ENCODE measurements at regions not wholly inside any gene's neighbourhood (a gene's known extent, or its start where the extent isn't known, plus 50 kb on each side); places are given as distances from the start of the nearest gene placed in this dataset.

DNA sequence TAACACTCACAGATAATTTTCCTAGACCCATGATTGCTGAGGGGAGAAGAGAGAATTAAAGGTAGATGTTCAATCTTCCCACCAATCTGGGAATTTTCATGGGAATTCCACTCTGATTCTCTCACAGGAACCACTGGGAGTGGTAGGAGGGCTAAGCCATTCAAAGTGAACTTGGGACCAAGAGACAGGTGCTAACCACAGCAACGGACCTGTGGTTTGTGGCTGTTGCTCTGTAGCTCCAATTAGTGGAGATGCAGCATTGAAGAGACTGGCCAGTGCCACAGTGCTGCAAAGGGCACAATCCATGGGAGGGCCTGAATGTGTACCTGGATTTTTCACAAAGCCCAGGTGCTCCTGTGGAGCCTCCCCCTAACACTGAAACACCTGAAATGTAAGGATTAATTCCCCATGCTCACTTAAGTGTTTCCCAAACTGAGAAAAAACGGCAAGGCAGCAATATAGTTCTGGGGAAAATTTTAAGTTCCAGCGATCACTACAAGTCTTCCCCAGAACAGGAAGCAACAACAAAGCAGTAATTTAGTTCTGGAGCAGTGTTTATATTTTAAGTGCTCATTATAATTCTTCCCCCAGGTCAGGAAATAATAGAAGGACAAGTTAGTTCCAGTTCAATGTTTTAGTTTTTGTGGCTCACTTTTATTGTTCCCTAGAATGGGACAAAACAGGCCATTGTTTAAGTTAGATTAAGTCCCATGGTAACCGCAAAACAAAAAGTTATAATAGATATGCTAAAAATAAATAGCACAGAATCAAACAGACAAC lies 1045.8 kb downstream of the CNTNAP5 start:
- no peak for DNase-seq (ENCODE audit: low spot score)

DNA sequence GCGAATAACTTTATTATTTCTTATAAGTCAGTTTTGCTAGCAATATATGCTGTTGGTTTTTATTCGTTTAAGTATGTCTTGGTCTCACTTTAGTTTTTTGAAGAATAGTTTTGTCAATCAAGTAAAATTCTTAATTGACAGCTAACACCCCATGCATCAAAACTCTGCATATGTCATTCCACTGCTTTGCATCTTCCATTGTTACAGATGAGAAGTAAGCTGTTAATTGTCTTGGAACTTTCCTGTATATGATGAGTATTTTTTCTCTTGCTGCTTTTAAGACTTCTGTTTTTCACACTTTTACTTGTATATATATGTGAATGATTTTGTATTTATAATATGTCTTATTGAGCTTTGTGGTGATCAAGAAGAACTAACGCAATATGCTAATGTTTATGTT lies 1048.4 kb downstream of the CNTNAP5 start:
- DNase-seq (ENCODE audit: low spot score) = no peak

DNA sequence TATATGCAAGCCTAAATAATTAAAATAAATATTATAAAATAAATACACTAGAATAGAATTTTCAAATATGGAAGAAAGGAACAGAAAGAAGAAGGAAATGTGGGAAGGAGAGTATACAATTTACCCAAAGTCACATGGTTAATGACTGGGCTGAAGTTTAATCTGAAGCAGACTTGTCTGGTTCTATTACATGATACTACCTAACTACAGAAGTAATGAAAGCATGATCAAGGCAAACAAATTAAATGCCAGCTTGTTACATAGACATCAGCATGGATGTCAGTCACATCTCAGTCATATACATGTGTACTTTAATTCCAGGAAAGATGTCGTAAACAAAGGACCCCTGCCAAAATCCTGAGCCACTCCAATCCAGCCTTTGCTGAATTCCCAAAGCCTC lies 1060.8 kb downstream of the CNTNAP5 start:
- no peak for DNase-seq (ENCODE audit: low spot score)

DNA sequence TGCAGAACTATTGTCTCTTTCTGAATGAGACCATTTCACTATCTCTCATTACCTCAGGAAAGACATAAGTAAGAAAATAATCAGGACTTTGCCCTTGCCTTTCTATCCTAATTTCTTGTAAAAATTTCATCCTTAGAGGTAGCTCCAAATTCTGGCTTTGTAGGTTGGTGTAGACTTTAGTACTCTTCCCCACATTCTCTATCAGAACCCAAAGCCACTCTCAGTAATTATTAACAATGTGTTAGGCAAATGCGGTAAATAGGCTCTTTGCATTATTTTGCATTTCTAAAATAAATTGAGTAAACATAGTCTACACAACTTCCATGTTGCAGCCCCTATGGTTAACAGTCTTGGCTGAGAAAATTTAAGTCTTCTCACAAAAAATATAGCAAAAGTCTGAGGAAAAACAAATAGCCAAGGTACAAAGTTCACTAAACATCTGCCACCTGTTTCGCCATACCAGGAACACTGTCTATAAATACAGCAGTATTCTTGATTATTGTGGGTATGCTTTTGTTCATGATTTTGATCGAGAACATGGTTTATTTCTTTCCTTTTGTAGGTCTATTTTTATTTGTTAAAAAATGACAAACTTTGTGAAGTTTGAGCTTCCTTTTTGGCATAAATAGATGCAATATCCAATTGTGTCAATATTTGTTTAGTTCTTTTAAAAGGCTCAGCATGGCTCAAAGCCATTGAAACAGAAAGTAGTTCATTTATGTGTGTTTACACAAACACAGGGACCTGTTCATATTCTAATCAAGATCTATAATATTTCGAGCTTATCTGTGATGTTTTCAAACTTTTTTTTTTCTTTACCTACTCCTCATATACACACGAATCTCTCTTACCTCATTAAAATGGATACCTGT lies 1061.5 kb downstream of the CNTNAP5 start:
- DNase-seq (ENCODE audit: low spot score) = no peak

DNA sequence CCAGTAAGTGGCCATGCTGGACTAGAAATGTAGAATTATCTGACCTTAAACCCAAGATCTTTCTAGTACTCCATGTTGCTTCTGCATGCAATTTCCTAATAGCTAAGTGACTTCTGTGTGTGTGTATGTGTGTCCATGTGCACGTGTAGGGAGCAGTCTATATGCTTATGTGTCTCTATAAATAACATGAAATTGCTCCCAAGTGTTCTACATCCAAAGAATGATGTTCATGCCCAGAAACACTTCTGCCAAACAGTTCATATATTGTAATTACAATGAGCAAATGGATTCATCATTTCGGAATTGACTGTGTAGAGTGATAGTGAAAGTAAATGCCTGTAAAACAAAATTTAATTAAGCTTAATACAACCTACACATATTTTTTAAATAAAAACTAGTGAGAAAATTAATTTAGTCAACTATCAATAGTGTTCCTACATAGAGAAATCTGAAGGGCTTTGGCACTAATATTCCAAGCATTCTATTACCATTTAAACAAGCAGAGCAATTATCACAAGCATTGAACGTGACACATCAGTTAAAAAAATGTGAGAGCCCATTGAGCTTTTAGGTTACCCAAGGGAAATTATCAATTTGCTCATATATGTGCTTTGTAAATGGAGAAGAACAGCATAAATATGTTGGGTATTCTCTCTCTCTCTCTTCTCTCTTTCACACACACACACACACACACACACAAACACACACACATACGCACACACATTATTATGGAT lies 1067.4 kb downstream of the CNTNAP5 start:
- no peak for DNase-seq (ENCODE audit: low spot score)

DNA sequence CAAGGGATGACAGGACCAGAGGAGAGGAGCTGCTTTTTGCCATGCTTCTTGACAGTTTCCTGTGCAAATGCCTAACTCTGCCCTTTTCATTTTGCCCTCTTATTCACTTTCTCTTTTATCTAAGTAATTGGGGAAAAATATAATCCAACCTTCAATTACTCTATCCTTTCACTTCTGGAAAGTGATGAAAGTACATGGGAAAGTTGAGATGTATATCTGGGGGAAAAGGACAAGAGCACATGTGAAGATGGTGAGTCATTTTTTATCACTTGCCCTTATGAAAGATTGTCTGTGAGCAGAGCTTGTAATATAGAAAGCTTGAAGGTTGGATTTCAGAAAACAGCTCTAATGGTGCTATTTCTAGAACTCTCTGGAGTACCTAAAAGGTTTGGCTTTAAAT lies 1070.7 kb downstream of the CNTNAP5 start:
- no peak for DNase-seq (ENCODE audit: low spot score)

DNA sequence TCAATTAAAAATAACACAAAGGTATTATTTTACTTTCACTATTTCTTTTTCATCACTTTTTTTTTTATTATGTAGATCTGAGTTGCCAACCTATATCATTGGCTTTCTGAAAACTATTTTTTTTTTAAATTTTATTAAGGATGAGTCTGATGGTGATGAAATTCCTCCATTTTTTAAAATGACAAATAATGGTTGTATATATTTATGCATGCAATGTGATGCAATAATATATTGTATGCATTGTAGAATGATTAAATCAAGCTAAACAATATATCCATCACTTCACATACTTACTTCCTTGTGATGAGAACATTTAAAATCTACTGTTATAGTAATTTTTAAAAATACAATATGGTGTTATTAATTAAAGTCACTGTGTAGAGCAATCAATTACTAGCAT lies 1081.6 kb downstream of the CNTNAP5 start:
- no peak for DNase-seq (ENCODE audit: low spot score)

DNA sequence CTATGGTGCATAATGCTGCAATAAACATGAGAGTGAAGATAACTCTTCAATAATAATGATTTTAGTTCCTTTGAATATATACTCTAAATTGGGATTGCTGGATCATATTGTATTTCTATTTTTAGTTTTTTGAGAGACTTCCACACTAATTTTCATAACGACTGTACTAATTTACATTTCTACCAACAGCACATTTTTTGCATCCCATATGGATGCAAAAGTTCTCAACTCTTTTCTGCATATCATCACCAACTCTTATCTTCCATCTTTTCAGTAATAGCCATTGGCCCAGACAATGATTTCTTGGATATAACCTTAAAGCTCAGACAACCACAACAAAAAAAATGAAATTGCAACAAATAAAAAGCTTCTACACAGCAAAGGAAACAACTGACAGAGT lies 1082.4 kb downstream of the CNTNAP5 start:
- DNase-seq (ENCODE audit: low spot score) = no peak

DNA sequence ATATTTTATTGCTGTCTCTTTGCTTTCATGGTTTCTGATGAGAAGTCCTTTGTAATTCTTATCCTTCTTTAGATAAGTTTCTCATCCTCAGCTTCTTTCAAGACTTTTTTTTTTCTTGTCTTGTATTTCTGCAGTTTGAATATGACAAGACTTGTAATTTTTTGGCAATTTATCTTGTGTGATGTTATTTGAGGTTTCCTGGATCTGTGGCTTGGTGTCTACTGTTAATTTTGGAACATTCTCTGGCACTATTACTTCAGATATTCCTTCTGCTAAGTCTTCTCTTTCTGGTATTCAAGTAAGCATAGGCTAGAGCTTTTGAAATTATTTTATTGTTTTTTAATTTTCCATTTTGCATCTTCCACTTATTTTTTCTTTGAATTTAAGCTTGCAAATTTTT lies 1083.2 kb downstream of the CNTNAP5 start:
- no peak for DNase-seq (ENCODE audit: low spot score)

DNA sequence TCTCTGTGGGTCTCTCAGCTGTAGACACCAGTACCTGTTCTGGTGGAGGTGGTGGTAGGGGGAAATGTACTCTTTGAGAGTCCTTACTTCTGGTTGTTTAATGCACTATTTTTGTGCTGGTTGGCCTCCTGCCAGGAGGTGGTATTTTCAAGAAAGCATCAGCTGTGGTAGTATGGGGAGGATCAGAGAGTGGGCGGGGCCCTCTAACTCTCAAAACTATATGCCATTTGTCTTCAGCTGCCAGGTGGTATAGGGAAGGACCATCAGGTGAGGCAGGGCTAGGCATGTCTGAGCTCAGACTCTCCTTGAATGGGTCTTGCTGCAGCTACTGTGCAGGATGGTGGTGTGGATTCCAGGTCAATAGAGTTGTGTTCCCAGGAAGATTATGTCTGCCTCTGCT lies 1100.8 kb downstream of the CNTNAP5 start:
- DNase-seq (ENCODE audit: low spot score) = no peak

DNA sequence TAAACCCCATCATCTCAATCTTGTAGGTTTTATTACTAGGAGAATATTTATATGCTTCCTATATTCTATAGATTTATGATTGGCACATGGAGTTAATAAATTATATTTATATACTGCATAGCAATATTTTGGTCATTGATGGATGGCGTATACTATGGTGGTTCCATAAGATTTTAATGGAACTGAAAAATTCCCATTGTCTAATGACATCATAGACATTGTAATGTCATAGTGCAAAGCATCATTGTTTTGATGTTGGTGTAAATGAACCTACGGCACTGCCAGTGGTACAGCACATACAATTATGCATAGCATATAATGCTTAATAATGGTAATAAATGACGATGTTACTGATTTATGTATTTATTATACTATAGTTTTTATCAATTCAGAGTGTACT lies 1135.9 kb downstream of the CNTNAP5 start:
- no peak for DNase-seq (ENCODE audit: low spot score)

DNA sequence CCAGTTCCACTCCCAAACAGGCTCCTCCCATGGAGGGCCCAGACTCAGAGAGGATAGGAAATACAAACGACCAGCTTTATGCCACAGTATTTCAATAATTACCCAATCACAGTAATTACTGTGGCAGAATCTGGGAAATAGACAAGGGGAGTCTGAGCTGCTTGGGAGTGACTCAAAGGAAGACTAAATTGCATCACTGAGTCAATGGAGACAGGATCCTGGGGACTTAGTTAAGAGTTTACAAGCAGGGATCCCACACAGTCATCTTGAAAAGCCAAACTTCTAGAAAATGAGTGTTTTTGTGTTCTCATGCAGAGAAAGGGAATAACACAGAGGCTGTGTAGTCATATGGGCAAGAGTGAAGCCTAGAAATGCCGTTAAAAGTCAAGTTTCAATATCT lies 1142.1 kb downstream of the CNTNAP5 start:
- no peak for DNase-seq (ENCODE audit: low spot score)

DNA sequence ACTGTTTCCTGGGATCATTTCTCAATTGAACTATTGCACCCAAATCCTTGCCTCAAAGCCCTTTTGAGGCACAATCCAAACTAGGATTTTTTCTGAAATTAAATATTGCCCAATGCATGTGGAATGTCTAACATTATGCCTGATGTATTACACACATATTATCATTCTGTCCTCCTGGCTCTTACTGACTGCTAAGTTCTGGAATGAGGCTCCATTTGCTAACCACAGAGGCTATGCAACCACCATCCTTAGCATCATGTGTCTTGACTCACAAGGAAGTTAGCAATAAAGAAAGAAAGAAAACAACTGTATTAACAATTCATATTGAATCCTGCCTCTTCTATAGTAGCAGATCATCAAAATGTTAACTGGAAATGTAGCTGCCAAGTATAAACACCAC lies 1142.7 kb downstream of the CNTNAP5 start:
- no peak for DNase-seq (ENCODE audit: low spot score)

DNA sequence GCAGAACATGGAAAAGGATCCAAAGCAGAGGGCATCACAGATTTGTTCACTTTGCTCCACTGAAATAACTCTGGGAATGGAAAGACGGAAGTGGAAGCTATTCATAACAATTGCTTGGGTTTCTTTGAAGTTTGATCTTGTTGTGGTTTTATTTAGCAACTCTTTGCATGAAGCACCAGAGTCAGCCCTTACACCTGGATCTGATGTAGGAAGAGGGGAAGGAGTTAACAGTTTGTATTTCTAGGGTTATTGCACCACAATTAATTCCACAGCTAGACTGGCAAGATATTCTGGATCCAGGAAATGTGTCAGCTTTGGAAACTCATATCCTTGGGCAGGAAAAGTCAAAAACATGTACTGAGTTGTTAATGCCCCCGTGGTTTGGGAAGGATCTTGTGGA lies 1143.4 kb downstream of the CNTNAP5 start:
- no peak for DNase-seq (ENCODE audit: low spot score)

DNA sequence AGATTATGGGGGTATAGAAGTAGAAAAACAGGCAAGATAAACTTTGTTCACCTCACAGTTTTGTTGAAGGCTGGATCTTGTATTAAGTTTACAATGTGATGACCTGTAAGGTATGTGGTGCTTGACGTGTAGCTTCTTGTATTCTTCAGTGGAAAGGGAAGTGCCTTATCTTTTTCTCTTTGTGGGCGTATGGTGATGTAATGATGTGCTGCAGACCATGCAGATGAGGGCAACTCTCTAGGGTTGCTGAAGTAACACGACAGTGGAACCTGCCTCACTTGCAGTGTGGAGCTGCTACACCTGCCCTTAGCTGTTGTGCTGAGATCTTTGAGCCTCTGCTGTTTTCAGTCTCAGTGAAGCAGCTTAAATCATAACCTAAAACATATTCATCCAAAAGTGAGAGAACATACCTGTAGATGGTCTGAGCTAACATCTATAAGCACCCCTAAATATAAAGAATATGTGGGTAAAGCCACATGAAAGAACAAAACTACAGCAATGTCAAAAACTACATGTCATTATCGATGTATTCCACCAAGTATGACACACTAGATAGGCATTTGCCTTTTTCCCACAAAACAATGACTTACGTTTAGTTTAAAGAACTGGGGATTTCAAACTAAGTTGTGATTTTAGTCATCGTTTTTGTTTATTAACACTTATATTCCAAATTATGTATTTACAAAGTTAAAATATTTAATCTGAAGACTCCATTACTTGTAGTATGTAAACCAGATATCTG lies 1144.1 kb downstream of the CNTNAP5 start:
- no peak for DNase-seq (ENCODE audit: low spot score)

DNA sequence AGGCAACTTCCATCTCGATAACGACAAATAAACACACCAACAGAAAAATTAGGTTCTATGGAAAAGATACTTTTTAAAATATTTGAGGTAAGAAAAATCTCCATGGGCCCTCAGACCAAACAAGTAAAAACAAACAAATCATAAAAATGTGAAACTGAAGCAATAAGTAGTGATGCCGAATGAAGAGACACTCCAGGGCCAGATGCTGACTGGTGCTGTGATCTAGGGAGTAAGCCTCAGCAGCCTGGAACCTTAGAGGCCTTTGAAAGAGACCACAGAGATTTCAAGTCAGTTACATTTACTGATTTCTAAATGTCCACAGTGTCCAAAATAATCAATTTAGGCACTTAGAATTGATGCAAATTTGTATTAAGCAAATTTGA lies 1144.7 kb downstream of the CNTNAP5 start:
- no peak for DNase-seq (ENCODE audit: low spot score)

DNA sequence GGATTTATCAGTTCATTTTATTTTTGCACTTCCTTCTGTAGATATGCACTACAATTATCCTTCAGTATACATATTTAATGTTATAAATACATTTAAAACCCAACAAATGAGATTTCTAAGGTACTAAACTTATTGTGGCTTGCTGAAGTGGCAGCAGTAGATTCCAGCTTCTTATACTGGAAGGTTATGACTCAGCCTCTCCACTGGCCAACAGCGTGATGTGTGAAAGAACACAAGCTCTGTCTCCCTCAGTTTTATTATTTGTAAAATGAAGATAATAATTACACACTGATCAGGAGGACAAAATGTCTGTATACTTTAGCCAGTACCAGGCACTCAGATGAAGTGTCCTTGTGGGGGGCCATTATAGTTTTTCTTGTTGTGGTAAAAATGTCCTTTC lies 1147.1 kb downstream of the CNTNAP5 start:
- DNase-seq (ENCODE audit: low spot score) = no peak

DNA sequence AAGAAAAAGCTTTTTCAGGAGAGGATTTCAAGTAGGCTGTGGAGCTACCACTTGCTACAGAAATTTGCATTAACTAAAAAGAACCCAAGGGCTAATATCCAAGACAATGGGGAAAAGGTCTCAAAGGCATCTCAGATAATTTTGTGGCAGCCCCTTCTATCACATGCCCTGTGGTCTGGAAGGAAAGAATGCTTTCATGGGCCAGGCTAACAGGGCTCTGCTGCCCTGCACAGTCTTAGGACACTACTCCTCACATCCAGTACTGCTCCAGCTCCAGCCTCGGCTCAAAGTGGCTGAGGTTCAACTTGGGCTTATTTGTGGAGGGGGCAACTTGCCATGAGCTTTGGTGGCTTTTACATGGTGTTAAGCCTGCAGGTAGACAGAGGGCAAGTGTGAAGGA lies 1150.3 kb downstream of the CNTNAP5 start:
- no peak for DNase-seq (ENCODE audit: low spot score)

DNA sequence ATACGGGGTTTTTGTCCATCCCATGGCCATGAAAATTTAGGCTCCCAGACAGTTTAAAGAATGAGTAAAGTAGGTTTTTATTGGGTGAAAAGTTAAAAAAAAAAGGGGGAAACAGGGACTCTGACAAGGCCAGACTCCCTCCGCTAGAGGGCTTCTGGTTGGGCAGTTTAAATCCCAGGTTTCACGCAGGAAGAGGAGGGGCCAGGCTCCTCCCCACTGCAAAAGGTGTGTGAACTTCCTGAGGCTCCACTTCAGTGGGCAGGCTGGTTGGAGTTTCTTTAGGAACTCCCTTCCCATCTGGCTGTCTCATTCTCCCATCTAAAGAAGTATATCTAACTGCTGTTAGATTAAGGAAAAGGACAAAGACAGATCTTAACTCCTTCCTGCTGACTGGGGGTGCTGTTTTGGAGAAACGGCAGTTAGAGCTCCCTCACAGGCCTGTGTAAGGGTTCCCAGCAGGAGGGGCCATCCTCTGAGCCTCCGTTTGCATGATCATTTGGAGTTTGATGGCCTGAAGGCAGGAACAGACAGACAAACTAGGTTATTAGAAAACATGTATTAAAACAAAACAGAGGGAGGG lies 1160.7 kb downstream of the CNTNAP5 start:
- DNase-seq (ENCODE audit: low spot score) = no peak

DNA sequence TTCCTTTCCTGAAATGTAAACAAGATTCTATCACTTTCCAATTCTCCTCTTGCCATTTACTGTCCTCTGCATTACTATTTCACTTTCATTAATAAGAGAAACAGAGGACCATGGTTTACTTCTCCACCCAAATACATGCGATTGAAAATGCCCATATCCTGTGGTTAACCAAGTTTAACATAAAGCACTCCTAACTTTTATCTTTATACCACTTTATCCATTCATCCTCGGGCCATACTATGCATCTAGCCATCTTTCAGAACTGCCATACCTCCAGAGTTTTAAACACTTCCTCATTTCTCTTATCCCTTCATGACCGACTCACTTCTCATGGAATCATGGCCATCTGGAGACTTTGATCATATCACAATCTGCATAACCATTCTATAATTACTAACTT lies 1182.3 kb downstream of the CNTNAP5 start:
- no peak for DNase-seq (ENCODE audit: low spot score)

DNA sequence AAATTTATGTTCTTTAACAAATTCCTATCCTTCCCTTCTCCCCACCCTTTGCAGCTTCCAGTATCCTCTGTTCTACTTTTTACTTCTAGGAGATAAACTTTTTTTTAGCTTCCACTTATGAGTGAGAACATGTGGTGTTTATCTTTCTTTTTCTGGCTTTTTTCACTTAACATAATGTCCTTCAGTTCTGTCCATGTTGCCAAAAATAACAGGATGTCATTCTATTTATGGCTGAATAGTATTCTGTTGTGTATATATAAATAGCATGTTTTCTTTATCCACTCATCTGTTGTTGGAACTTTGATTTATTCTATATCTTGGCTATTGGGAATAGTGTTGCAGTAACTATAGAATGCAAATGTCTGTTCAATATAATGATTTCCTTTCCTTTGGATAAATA lies 1191.2 kb downstream of the CNTNAP5 start:
- DNase-seq (ENCODE audit: low spot score) = no peak

DNA sequence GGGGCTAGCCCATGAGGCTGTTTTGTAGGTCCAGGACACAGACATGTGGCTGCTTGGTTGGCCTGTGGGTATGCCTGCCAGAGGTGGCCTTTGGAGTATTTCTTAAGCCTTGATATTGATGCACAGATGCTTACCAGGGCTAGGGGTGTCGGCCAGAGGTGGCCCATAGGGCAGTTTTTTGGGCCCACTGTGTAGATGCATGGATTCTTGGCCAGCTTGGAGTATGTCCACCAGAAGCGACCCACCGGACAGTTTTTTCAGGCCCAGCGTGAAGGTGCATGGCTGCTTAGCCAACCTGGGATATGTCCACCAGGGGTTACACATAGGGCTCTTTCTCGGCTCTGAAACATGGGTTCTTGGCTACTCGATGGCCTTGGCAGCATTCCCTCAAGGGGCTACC lies 1199.1 kb downstream of the CNTNAP5 start:
- no peak for DNase-seq (ENCODE audit: low spot score)

Measured in germinal center (tissue), 1 donor.